H9 (cell line): ENCODE measurements at regions not wholly inside any gene's neighbourhood (a gene's known extent, or its start where the extent isn't known, plus 50 kb on each side); places are given as distances from the start of the nearest gene placed in this dataset.

Experiments used
- DNase-seq: peaks from one replicate; pipeline ENCODE4 v3.0.0-alpha.2; 2017
- H2AFZ ChIP-seq: one replicate; pipeline ENCODE4 v1.6.1; 2013; ENCODE audit warnings: mild to moderate bottlenecking, low read length, control low read depth, moderate library complexity
- H2AK5ac ChIP-seq: 2 replicates; pipeline ENCODE4 v1.6.1; 2013; ENCODE audit warnings: low read length, control low read depth, mixed read lengths; ENCODE audit not compliant: insufficient read length
- H2BK120ac ChIP-seq: one replicate; pipeline ENCODE4 v1.6.1; 2013; ENCODE audit warnings: low read depth, mild to moderate bottlenecking, low read length, control low read depth, inconsistent platforms; ENCODE audit not compliant: poor library complexity, severe bottlenecking
- H2BK12ac ChIP-seq: 2 replicates; pipeline ENCODE4 v1.6.1; 2013; ENCODE audit warnings: low read length, control low read depth, mixed read lengths, low read depth; ENCODE audit not compliant: insufficient read length
- H2BK15ac ChIP-seq: 2 replicates; pipeline ENCODE4 v1.6.1; 2013; ENCODE audit warnings: low read depth, low read length, control low read depth
- H2BK20ac ChIP-seq: one replicate; pipeline ENCODE4 v1.6.1; 2013; ENCODE audit warnings: low read depth, mild to moderate bottlenecking, low read length, control low read depth, inconsistent platforms; ENCODE audit not compliant: poor library complexity, severe bottlenecking
- H2BK5ac ChIP-seq: 2 replicates; pipeline ENCODE4 v1.6.1; 2013; ENCODE audit warnings: low read length, control low read depth, mixed read lengths; ENCODE audit not compliant: insufficient read length
- H3K14ac ChIP-seq: 2 replicates; pipeline ENCODE4 v1.6.1; 2013; ENCODE audit warnings: low read length, control low read depth; ENCODE audit not compliant: insufficient read depth
- H3K18ac ChIP-seq: 2 replicates; pipeline ENCODE4 v1.6.1; 2013; ENCODE audit warnings: low read depth, mild to moderate bottlenecking, mixed read lengths, low read length, control low read depth; ENCODE audit not compliant: insufficient read length
- H3K23ac ChIP-seq: 2 replicates; pipeline ENCODE4 v1.6.1; 2013; ENCODE audit warnings: low read length, control low read depth, mixed read lengths, low read depth; ENCODE audit not compliant: insufficient read length
- H3K23me2 ChIP-seq: 2 replicates; pipeline ENCODE4 v1.6.1; 2013; ENCODE audit warnings: low read depth, mild to moderate bottlenecking, mixed read lengths, low read length, control low read depth; ENCODE audit not compliant: insufficient read length, poor library complexity, severe bottlenecking
- H3K27ac ChIP-seq: 2 replicates; pipeline ENCODE4 v1.5.1; 2013; ENCODE audit warnings: low read length, control low read depth, mixed read lengths, low read depth; ENCODE audit not compliant: insufficient read length
- H3K27me3 ChIP-seq: 2 replicates; pipeline ENCODE4 v1.6.1; 2013; ENCODE audit warnings: low read length, control low read depth, inconsistent platforms; ENCODE audit not compliant: insufficient read depth
- H3K4ac ChIP-seq: 2 replicates; pipeline ENCODE4 v1.6.1; 2013; ENCODE audit warnings: low read depth, mild to moderate bottlenecking, control low read depth, inconsistent platforms, low read length, moderate library complexity
- H3K4me1 ChIP-seq: 2 replicates; pipeline ENCODE4 v1.6.1; 2013; ENCODE audit warnings: low read length, control low read depth, inconsistent platforms; ENCODE audit not compliant: insufficient read depth
- H3K4me2 ChIP-seq: 2 replicates; pipeline ENCODE4 v1.6.1; 2013; ENCODE audit warnings: low read length, control low read depth, mixed read lengths; ENCODE audit not compliant: insufficient read length, insufficient read depth
- H3K56ac ChIP-seq: 2 replicates; pipeline ENCODE4 v1.6.1; 2013; ENCODE audit warnings: low read depth, mild to moderate bottlenecking, mixed read lengths, low read length, control low read depth; ENCODE audit not compliant: insufficient read length
- H3K79me1 ChIP-seq: 2 replicates; pipeline ENCODE4 v1.6.1; 2013; ENCODE audit warnings: low read depth, mild to moderate bottlenecking, moderate library complexity, low read length, control low read depth, inconsistent platforms; ENCODE audit not compliant: insufficient read depth, poor library complexity, severe bottlenecking
- H3K79me2 ChIP-seq: 2 replicates; pipeline ENCODE4 v1.6.1; 2013; ENCODE audit warnings: low read length, control low read depth, inconsistent platforms; ENCODE audit not compliant: insufficient read depth
- H3K9ac ChIP-seq: 2 replicates; pipeline ENCODE4 v1.6.1; 2013; ENCODE audit warnings: low read length, control low read depth, mixed read lengths; ENCODE audit not compliant: insufficient read length; ENCODE audit errors: extremely low read depth
- H3K9me3 ChIP-seq: one replicate; pipeline ENCODE4 v1.6.1; 2013; ENCODE audit warnings: low read depth, low read length, inconsistent platforms; ENCODE audit not compliant: control insufficient read depth
- H3T11ph ChIP-seq: one replicate; pipeline ENCODE4 v1.6.1; 2013; ENCODE audit warnings: mild to moderate bottlenecking, low read length, control low read depth, inconsistent platforms
- H4K20me1 ChIP-seq: one replicate; pipeline ENCODE4 v1.6.1; 2013; ENCODE audit not compliant: control insufficient read depth, insufficient read length, insufficient read depth
- H4K5ac ChIP-seq: 2 replicates; pipeline ENCODE4 v1.6.1; 2013; ENCODE audit warnings: low read depth, mild to moderate bottlenecking, mixed read lengths, low read length, control low read depth; ENCODE audit not compliant: insufficient read length
- H4K8ac ChIP-seq: replicated peaks from 2 replicates; pipeline ENCODE4 v1.6.1; 2013; ENCODE audit warnings: low read length, control low read depth, mixed read lengths, low read depth; ENCODE audit not compliant: insufficient read length
- H4K91ac ChIP-seq: 2 replicates; pipeline ENCODE4 v1.6.1; 2013; ENCODE audit warnings: low read depth, mild to moderate bottlenecking, moderate library complexity, mixed read lengths, low read length, control low read depth; ENCODE audit not compliant: insufficient read length
- H3K27ac Mint-ChIP-seq, 3 experiments: 2 replicates in 2 of 3; 3 replicates in 1 of 3; pipeline ENCODE4 v1.8.0; 2020 to 2021; ENCODE audit warnings: mixed read lengths in 3 of 3, mild to moderate bottlenecking in 1 of 3, moderate library complexity in 1 of 3
- H3K27me3 Mint-ChIP-seq: 2 replicates; pipeline ENCODE4 v1.8.0; 2021; ENCODE audit warnings: low read depth, mild to moderate bottlenecking, moderate library complexity, mixed read lengths
- H3K36me3 Mint-ChIP-seq, 3 experiments: 2 replicates in 2 of 3; 3 replicates in 1 of 3; pipeline ENCODE4 v1.8.0; 2020 to 2021; ENCODE audit warnings: low read depth in 3 of 3, mixed read lengths in 3 of 3; ENCODE audit not compliant: insufficient read depth in 1 of 3
- H3K4me1 Mint-ChIP-seq, 2 experiments: 2 replicates each; pipeline ENCODE4 v1.8.0; 2020; ENCODE audit warnings: mixed read lengths in 2 of 2
- H3K4me3 Mint-ChIP-seq, 2 experiments: 2 replicates in 1 of 2; 3 replicates in 1 of 2; pipeline ENCODE4 v1.8.0; 2020 to 2021; ENCODE audit warnings: mild to moderate bottlenecking in 2 of 2, mixed read lengths in 2 of 2, moderate library complexity in 1 of 2
- H3K9me3 Mint-ChIP-seq, 2 experiments: 2 replicates in 1 of 2; 3 replicates in 1 of 2; pipeline ENCODE4 v1.8.0; 2020; ENCODE audit warnings: mild to moderate bottlenecking in 2 of 2, mixed read lengths in 2 of 2, moderate library complexity in 1 of 2
- CTCF ChIP-seq: fragments of 200-600 bp; sonication (generic); conservative IDR thresholded peaks from 3 replicates; pipeline ENCODE4 v1.8.0; 2021; ENCODE audit warnings: antibody characterized with exemption, mild to moderate bottlenecking
- WGBS: extraction: QIAGEN DNeasy Blood & Tissue Kit; methylation state at CpG from one replicate; pipeline ENCODE4 v1.1.7; 2013; ENCODE audit warnings: missing lambda C conversion rate, low lambda C conversion rate, mixed read lengths; ENCODE audit not compliant: insufficient read length; ENCODE audit errors: extremely low coverage; 5-methylcytosine and 5-hydroxymethylcytosine counted together

- Histone ChIP-seq H2AFZ (no peak overlapping the region), H2BK120ac (no peak overlapping the region), H3K4me1 (no peaks in the 10 kb centered on the region), H3K4ac (no peak overlapping the region), H2BK12ac (no peak overlapping the region), H3K9ac (no peak overlapping the region), H3K23me2 (no peaks in the 10 kb centered on the region), H3K18ac (no peak overlapping the region), H3K23ac (no peak overlapping the region), H3K14ac (no peak overlapping the region), H4K91ac (no peak overlapping the region), H4K20me1 (no peaks in the 10 kb centered on the region), H3K27me3 (no peaks in the 10 kb centered on the region), H4K5ac (no peak overlapping the region), H3K79me2 (no peaks in the 10 kb centered on the region), H3K4me2 (no peak overlapping the region), H3K27ac (no peak overlapping the region), H2BK15ac (no peak overlapping the region), H3K9me3 (no peaks in the 10 kb centered on the region), H4K8ac (no peak overlapping the region), H3K56ac (no peak overlapping the region), H2BK5ac (no peak overlapping the region), H3T11ph (no peak overlapping the region), H2BK20ac (no peak overlapping the region), H3K79me1 (no peaks in the 10 kb centered on the region), H2AK5ac (no peak overlapping the region)
- H3K27me3 Mint-ChIP-seq: no peaks in the 10 kb centered on the region
- H3K36me3 Mint-ChIP-seq: no peaks in the 10 kb centered on the region
- no CpG with 5 or more reads among the region's 1 CpG for WGBS
- peaks cover 0 to 6% of the 10 kb centered on the region in 2 experiments; a peak in 1 of 4 replicates for H3K4me1 Mint-ChIP-seq
- no peaks in the 10 kb centered on the region for H3K9me3 Mint-ChIP-seq
- no peak overlapping the region for H3K4me3 Mint-ChIP-seq
- H3K27ac Mint-ChIP-seq: no peak overlapping the region
- no peak for DNase-seq
- TF ChIP-seq CTCF: no peak
These were observed 749.9 kb downstream of the ZBBX start for GRCh38 chr3:166630190-166630589.
